DMS153 treated with DMSO at 0.1 percent for 48 hours (cell line): ENCODE measurements at regions not wholly inside any gene's neighbourhood (a gene's known extent, or its start where the extent isn't known, plus 50 kb on each side); places are given as distances from the start of the nearest gene placed in this dataset.

Source experiments
- DNase-seq: peaks from one replicate; lab custom pipeline; 2025; ENCODE audit not compliant: unreplicated experiment; lab: John Stamatoyannopoulos, UW

DNA sequence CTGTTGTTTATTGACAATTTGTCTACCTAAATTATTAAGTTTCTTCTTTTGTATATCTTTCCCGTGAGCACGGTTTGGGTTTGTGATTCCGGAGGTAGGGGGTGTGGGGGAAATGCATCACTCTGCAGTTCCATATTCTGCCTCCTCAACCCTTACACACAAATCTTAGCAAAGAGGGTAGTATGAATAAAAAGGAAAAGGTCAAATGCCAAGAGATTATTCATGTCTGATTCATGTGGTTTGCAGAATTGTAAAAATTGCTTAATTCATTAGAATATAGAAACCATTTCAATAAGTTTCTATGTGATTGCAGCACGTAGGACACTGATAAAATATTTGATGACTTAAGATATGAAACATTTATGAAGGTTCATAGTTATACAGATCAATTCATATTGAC is 601.9 kb downstream of the SEMA5A start:
- no peak for DNase-seq

DNA sequence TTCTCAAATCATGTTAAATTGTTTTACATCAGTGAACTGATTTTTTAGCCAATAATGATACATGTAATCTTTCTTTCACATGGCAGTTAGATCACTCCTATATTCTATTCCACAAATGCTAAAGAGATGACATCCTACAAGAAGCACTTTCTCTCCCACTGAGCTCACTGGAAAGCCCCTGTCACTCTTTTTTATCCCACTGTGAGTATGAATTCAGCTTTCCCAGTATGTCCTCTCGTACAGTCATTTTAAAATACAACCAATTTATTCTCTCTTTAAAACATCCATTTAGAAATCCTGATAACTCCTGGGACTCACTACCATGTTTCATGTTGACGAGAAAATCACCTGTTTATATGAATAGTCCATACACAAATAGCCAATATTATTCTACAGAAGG is 599.9 kb downstream of the SEMA5A start:
- no peak for DNase-seq

DNA sequence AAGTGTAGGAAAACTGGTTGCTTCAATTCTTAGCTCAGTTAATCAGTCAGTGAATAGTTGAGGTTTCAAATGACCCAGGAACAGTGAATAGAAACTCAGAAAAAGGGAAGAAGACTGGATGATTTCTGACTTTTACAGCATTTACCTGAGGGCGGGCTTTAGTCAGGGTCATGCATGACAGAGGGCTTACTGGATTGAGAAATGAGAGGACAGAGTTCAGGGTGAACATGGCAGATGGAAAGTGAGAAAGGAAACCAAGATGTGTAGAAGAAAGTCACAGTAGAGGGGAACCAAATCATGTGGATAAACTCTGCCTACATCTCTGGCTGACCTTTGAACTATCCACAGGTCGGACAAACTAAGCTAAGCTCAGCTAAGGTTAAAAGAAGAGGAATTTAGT is 596.0 kb downstream of the SEMA5A start:
- DNase-seq: no peak

DNA sequence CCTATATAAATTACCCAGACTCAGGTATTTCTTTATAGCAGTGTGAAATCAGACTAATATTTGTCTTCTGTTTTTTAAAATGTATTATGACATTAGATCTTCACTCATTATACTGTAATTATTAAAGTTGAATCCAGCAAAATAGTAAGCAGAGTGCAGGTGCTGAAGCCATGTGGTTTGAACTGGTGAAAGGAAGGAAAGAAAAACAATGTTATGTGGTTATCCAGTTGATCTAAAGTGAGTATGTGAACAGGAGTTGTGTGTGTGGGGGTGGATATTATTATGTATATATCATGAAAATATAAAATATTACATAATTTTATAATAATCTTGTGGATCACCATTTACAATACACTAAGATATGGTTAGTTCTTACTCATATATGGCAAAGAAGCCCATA is 593.7 kb downstream of the SEMA5A start:
- DNase-seq: no peak

DNA sequence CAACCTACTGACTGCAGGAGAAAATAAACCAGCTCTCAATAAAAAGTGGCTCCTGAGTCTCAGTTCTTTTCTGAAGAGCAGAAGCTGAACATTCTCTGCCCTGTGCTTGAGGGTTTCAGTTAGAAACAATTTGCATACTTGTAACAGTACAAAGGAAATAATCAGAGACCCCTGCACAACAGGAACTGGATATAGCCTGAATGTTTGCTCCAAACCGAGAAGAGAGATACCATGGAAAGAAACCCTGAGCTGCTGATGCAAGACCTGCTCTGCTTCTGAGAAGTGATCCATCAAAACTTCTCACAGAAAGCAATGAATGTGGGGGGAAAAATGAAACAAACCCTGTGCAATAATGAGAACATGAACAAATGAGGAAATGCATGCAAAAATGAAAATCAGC is 592.9 kb downstream of the SEMA5A start:
- DNase-seq: no peak

DNA sequence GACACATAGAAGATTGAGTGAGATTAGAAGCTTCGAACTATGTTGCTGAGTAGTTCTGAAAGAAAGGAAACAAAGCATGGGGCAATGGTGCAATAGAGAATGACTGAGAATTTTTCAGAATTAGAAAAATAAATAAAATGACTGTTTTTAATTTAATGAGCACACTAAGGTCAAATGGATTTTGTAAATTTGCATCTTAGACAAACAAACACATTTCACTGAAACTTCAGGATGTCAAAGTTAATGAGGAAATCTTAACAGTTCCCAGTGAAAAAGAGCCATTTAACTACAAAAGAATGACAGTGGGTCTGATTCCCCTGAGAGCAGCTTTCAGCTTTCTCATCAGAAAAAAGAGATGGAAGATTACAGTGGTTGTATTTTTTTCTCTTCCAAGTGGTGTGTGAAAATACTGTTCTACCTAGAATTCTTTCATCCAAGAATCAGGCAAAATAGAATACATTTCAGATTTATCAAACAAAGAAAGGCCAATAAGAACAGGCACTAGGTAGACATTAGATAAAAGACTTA is 591.9 kb downstream of the SEMA5A start:
- DNase-seq: no peak

DNA sequence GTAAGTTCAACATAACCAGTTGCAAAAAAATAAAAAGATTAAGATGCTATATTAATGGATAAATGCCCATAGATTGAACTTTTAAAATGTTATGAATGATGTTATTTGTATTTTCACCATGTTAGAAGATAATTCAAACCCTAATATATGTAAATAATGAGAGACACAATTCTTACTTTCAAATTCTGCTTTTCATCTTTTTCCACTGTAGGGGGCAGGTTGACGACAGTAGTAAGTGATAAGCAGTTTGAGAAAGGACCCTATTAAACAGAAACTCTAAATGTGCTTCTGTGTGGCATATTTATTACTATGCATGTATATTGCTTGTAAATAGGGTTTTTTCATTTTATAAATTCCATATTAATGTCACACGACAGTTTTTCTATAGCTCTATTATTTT is 591.1 kb downstream of the SEMA5A start:
- DNase-seq: no peak

DNA sequence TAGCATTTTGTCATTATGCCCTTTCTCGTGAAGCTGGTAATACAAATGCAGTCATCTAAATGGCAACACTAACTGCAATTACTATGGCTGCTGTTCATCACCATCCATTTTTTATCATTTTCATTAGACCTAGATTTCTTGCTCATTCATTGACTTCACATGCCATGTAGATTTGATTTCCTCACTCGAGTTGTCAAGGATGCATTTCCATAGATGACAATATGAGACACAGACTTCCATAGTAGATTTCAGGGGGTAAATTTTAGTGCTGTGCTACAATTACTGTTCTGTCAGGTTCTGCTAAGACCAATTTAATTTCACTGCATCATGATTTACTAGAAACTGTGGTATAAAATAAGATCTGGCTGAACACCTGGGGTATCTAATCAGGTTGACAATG is 589.2 kb downstream of the SEMA5A start:
- no peak for DNase-seq

DNA sequence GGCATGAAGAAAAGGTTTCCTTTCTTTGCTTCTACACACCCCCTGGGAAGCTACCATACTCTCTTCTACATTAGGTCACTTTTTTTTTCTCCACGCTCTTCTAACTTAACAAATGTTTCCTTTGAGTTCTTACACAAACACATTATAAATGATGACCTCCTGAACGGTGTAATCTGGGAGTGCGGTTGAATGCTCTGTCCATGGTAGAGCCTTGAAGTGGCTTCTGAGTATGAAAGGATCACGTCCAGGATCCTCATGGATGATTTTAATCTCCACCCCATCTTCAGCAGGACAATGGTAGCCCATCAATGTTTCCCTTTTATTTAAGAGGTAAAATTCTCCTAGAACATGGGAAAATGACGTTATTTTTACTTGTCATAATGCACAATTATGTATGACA is 587.3 kb downstream of the SEMA5A start:
- DNase-seq: no peak

DNA sequence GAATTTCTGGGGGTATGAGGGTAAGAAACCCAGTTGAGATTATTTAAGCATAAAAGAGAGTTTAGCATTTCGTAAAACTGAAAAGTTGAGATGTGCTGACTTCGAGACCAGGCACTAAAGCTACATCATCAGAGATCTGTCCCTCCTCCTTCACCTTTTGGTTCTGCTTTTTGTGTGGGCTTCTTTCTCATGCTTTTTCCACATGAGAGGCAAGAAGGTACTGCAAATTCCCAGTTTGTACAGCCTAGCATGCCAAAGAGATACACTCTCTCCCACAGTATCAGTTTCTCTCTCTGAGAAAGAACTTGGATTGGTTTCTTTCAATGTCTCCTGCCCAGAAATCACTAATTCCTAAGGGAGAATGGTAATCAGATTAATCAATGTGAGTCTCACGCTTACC is 584.7 kb downstream of the SEMA5A start:
- DNase-seq: no peak

DNA sequence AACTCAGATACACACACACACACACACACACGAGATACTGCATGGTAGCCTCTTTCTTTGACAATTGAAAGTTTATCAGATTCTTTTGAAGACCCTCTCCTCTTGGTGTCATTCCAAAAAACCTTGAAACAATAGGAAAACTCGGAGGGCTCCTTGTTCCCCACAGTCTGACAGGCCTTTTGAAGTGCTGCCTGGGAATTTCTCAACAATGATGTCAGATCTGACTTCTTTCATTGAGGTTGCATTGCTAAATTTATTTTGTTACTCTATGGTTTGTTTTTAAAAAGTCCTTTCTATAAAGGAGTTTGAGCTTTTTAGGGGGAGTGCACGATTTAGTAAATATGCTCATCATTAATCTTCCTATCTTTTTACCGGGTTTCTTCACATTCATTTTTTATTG is 583.9 kb downstream of the SEMA5A start:
- DNase-seq: no peak

DNA sequence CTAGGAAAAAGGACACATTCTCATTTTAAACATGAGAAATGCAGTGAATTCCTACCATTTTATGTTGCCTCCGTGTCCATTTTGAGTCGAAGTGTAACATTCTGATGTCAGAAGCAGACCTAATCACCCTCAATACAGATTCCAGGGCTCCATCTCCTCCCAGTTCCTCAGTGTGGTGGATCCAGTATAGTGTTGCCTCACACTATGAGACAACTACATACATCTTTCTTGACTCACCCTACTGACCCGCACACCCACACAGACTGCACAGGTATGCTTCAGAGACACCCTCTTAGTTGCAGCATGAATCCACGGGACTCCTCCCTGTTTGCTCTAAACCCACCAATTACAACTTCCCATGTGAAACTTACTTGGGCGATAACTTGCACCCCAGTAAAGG is 564.9 kb downstream of the SEMA5A start:
- no peak for DNase-seq

DNA sequence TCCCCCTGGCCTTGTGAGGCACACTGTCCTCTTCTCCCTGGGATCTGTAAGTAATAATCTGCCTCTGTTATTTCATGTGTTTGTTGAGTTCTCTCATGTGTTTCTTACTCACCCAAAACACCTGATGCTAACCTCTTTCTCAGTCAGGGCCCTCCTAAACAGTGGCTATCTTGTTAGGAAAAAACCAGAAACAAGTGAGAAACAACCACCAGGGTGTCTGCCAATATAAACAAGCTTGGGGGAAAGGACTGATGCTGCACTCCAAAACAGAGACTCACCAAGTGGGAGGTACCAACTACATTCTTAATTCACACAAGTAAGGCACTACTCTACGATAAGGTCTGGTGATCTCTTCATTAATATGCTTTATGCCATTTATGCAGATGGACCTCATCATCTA is 564.4 kb downstream of the SEMA5A start:
- no peak for DNase-seq

DNA sequence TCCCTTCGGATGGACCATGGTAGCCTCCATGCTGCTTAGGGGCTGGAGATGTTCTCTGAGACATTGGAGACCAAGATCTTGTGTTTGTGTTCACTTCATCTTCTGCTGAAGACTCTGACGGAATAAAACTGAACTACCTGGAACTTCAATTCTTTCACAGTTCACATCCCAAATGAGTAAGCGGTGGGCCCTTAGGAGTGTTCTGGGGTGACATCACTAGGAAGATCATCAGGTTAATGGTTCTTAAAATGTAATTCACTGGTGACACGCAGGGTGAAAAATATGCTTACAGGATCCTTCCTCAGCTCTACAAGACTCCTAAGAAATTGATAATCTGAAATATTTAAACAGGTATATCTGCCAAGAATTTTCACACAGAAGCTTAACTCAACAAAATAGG is 561.5 kb downstream of the SEMA5A start:
- DNase-seq: no peak
